B cell (primary cell): ENCODE measurements at regions not wholly inside any gene's neighbourhood (a gene's known extent, or its start where the extent isn't known, plus 50 kb on each side); places are given as distances from the start of the nearest gene placed in this dataset.

ENCODE experiments used
- ATAC-seq: fragments of 200-7000 bp; cut with Tn5 transposase; one replicate; pipeline ENCODE4 v1.10.0; 2021; ENCODE audit warnings: low read depth, mild to moderate bottlenecking, moderate number of reproducible peaks, moderate library complexity
- CTCF ChIA-PET: fragments of 350-600 bp; sonication (Branson Sonifier 250); formaldehyde crosslinking; loops from one replicate; lab custom pipeline; 2021; ENCODE audit warnings: antibody characterized with exemption, inconsistent platforms; lab: Charles Lee
- POLR2A ChIA-PET: fragments of 350-600 bp; sonication (Branson Sonifier 250); formaldehyde crosslinking; loops from one replicate; lab custom pipeline; 2021; ENCODE audit warnings: antibody characterized with exemption; lab: Charles Lee
- DNase-seq: peaks from one replicate; pipeline ENCODE4 v3.0.0; 2013
- H2AFZ ChIP-seq: 2 replicates; pipeline ENCODE4 v1.6.1; 2012; ENCODE audit warnings: mild to moderate bottlenecking, low read depth, low read length; ENCODE audit not compliant: insufficient read depth, poor library complexity, severe bottlenecking
- H3K27ac ChIP-seq, 2 donors: 1 replicate in 1 of 2; 2 replicates in 1 of 2; pipeline ENCODE4 v1.5.1; 2012 to 2013; ENCODE audit warnings: low read length in 2 of 2, mild to moderate bottlenecking in 2 of 2, moderate library complexity in 1 of 2
- H3K27me3 ChIP-seq, 4 experiments: fragments of 200-600 bp in 1 of 4; sonication (generic) in 1 of 4; replicated peaks in 1 of 4; 1 replicate in 2 of 4; 2 replicates in 2 of 4; pipeline versions ENCODE4 v1.6.1 to v1.7.0; 2013 to 2016; ENCODE audit warnings: low read length in 3 of 4, mild to moderate bottlenecking in 2 of 4, mixed read lengths in 1 of 4, moderate library complexity in 1 of 4; ENCODE audit not compliant: insufficient read depth in 4 of 4, control insufficient read depth in 3 of 4; ENCODE audit errors: control extremely low read depth in 1 of 4
- H3K36me3 ChIP-seq, 2 experiments: replicated peaks in 1 of 2; 1 replicate in 1 of 2; 2 replicates in 1 of 2; pipeline versions ENCODE4 v1.6.1 to v1.7.1; 2013; ENCODE audit warnings: low read length in 1 of 2; ENCODE audit not compliant: insufficient read depth in 2 of 2, control insufficient read depth in 1 of 2; ENCODE audit errors: control extremely low read depth in 1 of 2, extremely low read depth in 1 of 2
- H3K4me1 ChIP-seq, 2 donors: fragments of 200-600 bp in 1 of 2; sonication (generic) in 1 of 2; 1 replicate in 1 of 2; 2 replicates in 1 of 2; pipeline versions ENCODE4 v1.5.1 to v1.6.1; 2013 to 2017; ENCODE audit warnings: low read length in 2 of 2; ENCODE audit not compliant: control insufficient read depth in 2 of 2, insufficient read depth in 2 of 2
- H3K4me2 ChIP-seq: replicated peaks from 2 replicates; pipeline ENCODE3; 2012; ENCODE audit warnings: mild to moderate bottlenecking, low read depth, low read length; ENCODE audit not compliant: poor library complexity, severe bottlenecking
- H3K4me3 ChIP-seq, 5 experiments: fragments of 200-600 bp in 1 of 5; sonication (generic) in 1 of 5; 1 replicate in 3 of 5; 2 replicates in 2 of 5; pipeline versions ENCODE4 v1.5.1 to v1.7.0; 2011 to 2016; ENCODE audit warnings: low read length in 4 of 5, mild to moderate bottlenecking in 4 of 5, low read depth in 2 of 5, control low read depth in 1 of 5, moderate library complexity in 1 of 5; ENCODE audit not compliant: insufficient read depth in 1 of 5; ENCODE audit errors: control extremely low read depth in 1 of 5, extremely low read depth in 1 of 5
- H3K79me2 ChIP-seq: fragments of 200-600 bp; sonication (generic); one replicate; pipeline ENCODE4 v1.6.0; 2016; ENCODE audit warnings: low read length; ENCODE audit not compliant: control insufficient read depth, insufficient read depth
- H3K9ac ChIP-seq: fragments of 200-600 bp; sonication (generic); 2 replicates; pipeline ENCODE4 v1.6.1; 2017; ENCODE audit warnings: mild to moderate bottlenecking, low read length, moderate library complexity
- H3K9me3 ChIP-seq, 3 donors: one replicate each; pipeline versions ENCODE4 v1.6.1 to v1.7.1; 2013; ENCODE audit warnings: low read length in 2 of 3; ENCODE audit not compliant: control insufficient read depth in 2 of 3, insufficient read depth in 1 of 3; ENCODE audit errors: control extremely low read depth in 1 of 3
- H4K20me1 ChIP-seq: 2 replicates; pipeline ENCODE4 v1.6.0; 2012; ENCODE audit warnings: mild to moderate bottlenecking, low read length; ENCODE audit not compliant: insufficient read depth, control insufficient read depth, poor library complexity, severe bottlenecking
- H3K27ac Mint-ChIP-seq: one replicate; pipeline ENCODE4 v1.8.0; 2021; ENCODE audit warnings: mixed read lengths
- H3K27me3 Mint-ChIP-seq: one replicate; pipeline ENCODE4 v1.8.0; 2021; ENCODE audit warnings: mixed read lengths
- H3K4me1 Mint-ChIP-seq: one replicate; pipeline ENCODE4 v1.8.0; 2021; ENCODE audit warnings: mixed read lengths
- H3K4me3 Mint-ChIP-seq: one replicate; pipeline ENCODE4 v1.8.0; 2021; ENCODE audit warnings: mixed read lengths
- H3K9me3 Mint-ChIP-seq: one replicate; pipeline ENCODE4 v1.8.0; 2022; ENCODE audit warnings: mixed read lengths; ENCODE audit not compliant: insufficient read depth
- CTCF ChIP-seq: fragments of 200-600 bp; IDR thresholded peaks from one replicate; pipeline ENCODE4 v1.8.0; 2022; ENCODE audit warnings: antibody characterized with exemption, mild to moderate bottlenecking
- EZH2 ChIP-seq: IDR thresholded peaks from 2 replicates; pipeline ENCODE4 v1.6.1; 2012; ENCODE audit warnings: borderline replicate concordance, low read depth, mild to moderate bottlenecking, moderate library complexity, low read length; ENCODE audit not compliant: insufficient read depth, poor library complexity, severe bottlenecking
- WGBS: methylation state at CpG from one replicate; pipeline ENCODE4 v1.1.5; 2013; ENCODE audit warnings: missing lambda C conversion rate; ENCODE audit not compliant: insufficient coverage; 5-methylcytosine and 5-hydroxymethylcytosine counted together
- intact Hi-C: fragments of 100-400 bp; cut with micrococcal nuclease; formaldehyde crosslinking; loops from one replicate; pipeline ENCODE4 v1.10.0; 2022

GRCh38 chr16:59169168-59169567, 435.1 kb upstream of the GOT2 start:
- no peak overlapping the region for H2AFZ ChIP-seq

GRCh38 chr16:59168461-59169114, 434.5 kb upstream of the GOT2 start:
- no peaks in the 10 kb centered on the region for H3K4me1 Mint-ChIP-seq
- POLR2A ChIA-PET: no interaction called here

More at GRCh38 chr16:59169168-59169567, 435.1 kb upstream of the GOT2 start:
- H3K4me1 ChIP-seq: no peaks in the 10 kb centered on the region
- H3K9ac ChIP-seq: no peak overlapping the region
- POLR2A ChIA-PET: no interaction called here
- no peak overlapping the region for H3K27ac Mint-ChIP-seq
- intact Hi-C loops: no loop called here
- no peaks in the 10 kb centered on the region for H3K9me3 ChIP-seq
- no peaks in the 10 kb centered on the region for H3K4me1 Mint-ChIP-seq
- 100% methylated on average over 2 of the region's 4 CpGs for WGBS
- H4K20me1 ChIP-seq: no peaks in the 10 kb centered on the region
- H3K4me2 ChIP-seq: no peak overlapping the region
- ATAC-seq: no peak
- no peak for DNase-seq
- no peak overlapping the region for H3K4me3 ChIP-seq
- no peaks in the 10 kb centered on the region for H3K79me2 ChIP-seq
- no peaks in the 10 kb centered on the region for H3K36me3 ChIP-seq
- no peaks in the 10 kb centered on the region for H3K27me3 ChIP-seq
- CTCF ChIA-PET: no interaction called here
- no peak overlapping the region for H3K27ac ChIP-seq
- TF ChIP-seq EZH2 (no peak), CTCF (no peak)
- no peaks in the 10 kb centered on the region for H3K27me3 Mint-ChIP-seq
- H3K4me3 Mint-ChIP-seq: no peak overlapping the region
- no peaks in the 10 kb centered on the region for H3K9me3 Mint-ChIP-seq

More at GRCh38 chr16:59168461-59169114, 434.5 kb upstream of the GOT2 start:
- no peak for ATAC-seq
- WGBS: 80% methylated on average over 2 of the region's 3 CpGs
- Histone ChIP-seq H3K27ac (no peak overlapping the region), H3K36me3 (no peaks in the 10 kb centered on the region), H2AFZ (no peak overlapping the region), H3K4me1 (no peaks in the 10 kb centered on the region), H4K20me1 (no peaks in the 10 kb centered on the region), H3K4me3 (no peak overlapping the region), H3K27me3 (no peaks in the 10 kb centered on the region), H3K4me2 (no peak overlapping the region), H3K79me2 (no peaks in the 10 kb centered on the region), H3K9me3 (no peaks in the 10 kb centered on the region), H3K9ac (no peak overlapping the region)
- TF ChIP-seq EZH2 (no peak), CTCF (no peak)
- Mint-ChIP-seq H3K4me3 (no peak overlapping the region), H3K27me3 (no peaks in the 10 kb centered on the region), H3K27ac (no peak overlapping the region), H3K9me3 (no peaks in the 10 kb centered on the region)
- intact Hi-C loops: no loop called here
- no peak for DNase-seq
- CTCF ChIA-PET: no interaction called here
